IMR-90 (cell line): ENCODE measurements at regions not wholly inside any gene's neighbourhood (a gene's known extent, or its start where the extent isn't known, plus 50 kb on each side); places are given as distances from the start of the nearest gene placed in this dataset.
"Not testable (repeated sequence)": the region's sequence is repeated elsewhere in the genome, so short reads cannot be mapped to it uniquely, and the experiment has no call there.

Experiments
- ATAC-seq: fragments of 200-7000 bp; cut with Tn5 transposase; 2 replicates; pipeline ENCODE4 v1.9.1; 2020; ENCODE audit warnings: low read depth, mild to moderate bottlenecking, moderate library complexity
- BruUV-seq: library from RNA; stranded (reverse); fragments of 400-500 nt; replicated peaks from 2 replicates; lab custom pipeline; 2021; lab: Mats Ljungman, UMichigan
- CTCF ChIA-PET: fragments of 300-600 bp; formaldehyde crosslinking; extraction: SDS; loops from one replicate; lab custom pipeline; 2021; ENCODE audit warnings: antibody characterized with exemption; lab: Yijun Ruan, JAX
- POLR2A ChIA-PET: fragments of 300-600 bp; sonication (Branson Sonifier 250); formaldehyde crosslinking; loops from one replicate; lab custom pipeline; 2022; ENCODE audit warnings: antibody characterized with exemption; ENCODE audit not compliant: unreplicated experiment; lab: Charles Lee
- DNase-seq: peaks from one replicate; pipeline ENCODE4 v3.0.0; 2013
- H2AFZ ChIP-seq: replicated peaks from 2 replicates; pipeline ENCODE3; 2013; ENCODE audit warnings: low read length, mild to moderate bottlenecking; ENCODE audit not compliant: poor library complexity
- H2AK5ac ChIP-seq: 2 replicates; pipeline ENCODE4 v1.6.1; 2013; ENCODE audit warnings: low read depth, low read length, inconsistent platforms
- H2AK9ac ChIP-seq: replicated peaks from 2 replicates; pipeline ENCODE3; 2013; ENCODE audit warnings: mild to moderate bottlenecking, low read depth, low read length, moderate library complexity; ENCODE audit not compliant: poor library complexity
- H2BK120ac ChIP-seq: 2 replicates; pipeline ENCODE4 v1.6.1; 2013; ENCODE audit warnings: low read depth, low read length, inconsistent platforms
- H2BK15ac ChIP-seq: 3 replicates; pipeline ENCODE4 v1.6.1; 2013; ENCODE audit warnings: low read depth, low read length, inconsistent platforms
- H2BK20ac ChIP-seq: 2 replicates; pipeline ENCODE4 v1.6.1; 2013; ENCODE audit warnings: low read depth, mild to moderate bottlenecking, inconsistent platforms, low read length, moderate library complexity
- H2BK5ac ChIP-seq: 2 replicates; pipeline ENCODE4 v1.6.1; 2013; ENCODE audit warnings: mild to moderate bottlenecking, low read depth, low read length, inconsistent platforms; ENCODE audit not compliant: poor library complexity, severe bottlenecking
- H3K14ac ChIP-seq: replicated peaks from 2 replicates; pipeline ENCODE4 v1.6.1; 2013; ENCODE audit warnings: low read depth, low read length, inconsistent platforms
- H3K18ac ChIP-seq: 2 replicates; pipeline ENCODE4 v1.6.1; 2013; ENCODE audit warnings: low read depth, low read length, control low read depth
- H3K23ac ChIP-seq: 2 replicates; pipeline ENCODE4 v1.6.1; 2013; ENCODE audit warnings: low read depth, low read length, inconsistent platforms
- H3K27ac ChIP-seq: 2 replicates; pipeline ENCODE4 v1.5.1; 2013; ENCODE audit warnings: mild to moderate bottlenecking, control low read depth, low read length; ENCODE audit not compliant: insufficient read depth
- H3K27me3 ChIP-seq: 2 replicates; pipeline ENCODE4 v1.6.1; 2013; ENCODE audit warnings: low read length; ENCODE audit not compliant: control insufficient read depth, insufficient read depth
- H3K36me3 ChIP-seq: 2 replicates; pipeline ENCODE4 v1.6.1; 2013; ENCODE audit warnings: low read length, mixed read lengths; ENCODE audit not compliant: control insufficient read depth, insufficient read depth
- H3K4ac ChIP-seq: 2 replicates; pipeline ENCODE4 v1.6.1; 2013; ENCODE audit warnings: low read depth, low read length, inconsistent platforms
- H3K4me1 ChIP-seq: 2 replicates; pipeline ENCODE4 v1.6.1; 2013; ENCODE audit warnings: low read length, mixed read lengths; ENCODE audit not compliant: control insufficient read depth, insufficient read depth
- H3K4me2 ChIP-seq: 2 replicates; pipeline ENCODE4 v1.6.1; 2013; ENCODE audit warnings: low read depth, mild to moderate bottlenecking, control low read depth, low read length, moderate library complexity
- H3K4me3 ChIP-seq: 2 replicates; pipeline ENCODE4 v1.5.1; 2013; ENCODE audit warnings: low read depth, mild to moderate bottlenecking, control low read depth, low read length, moderate library complexity; ENCODE audit not compliant: insufficient read depth
- H3K56ac ChIP-seq: 2 replicates; pipeline ENCODE4 v1.6.1; 2013; ENCODE audit warnings: low read length, inconsistent platforms; ENCODE audit not compliant: insufficient read depth; ENCODE audit errors: extremely low read depth
- H3K79me1 ChIP-seq, 2 experiments: 2 replicates each; pipeline ENCODE4 v1.6.1; 2013; ENCODE audit warnings: low read length in 2 of 2, inconsistent platforms in 1 of 2, low read depth in 1 of 2
- H3K9ac ChIP-seq: 2 replicates; pipeline ENCODE4 v1.6.1; 2013; ENCODE audit warnings: low read depth, low read length, control low read depth
- H3K9me1 ChIP-seq: 2 replicates; pipeline ENCODE4 v1.6.1; 2013; ENCODE audit warnings: low read length, inconsistent platforms; ENCODE audit not compliant: insufficient read depth
- H3K9me3 ChIP-seq: 2 replicates; pipeline ENCODE4 v1.6.1; 2013; ENCODE audit warnings: low read length; ENCODE audit not compliant: control insufficient read depth, insufficient read depth
- H4K20me1 ChIP-seq: 2 replicates; pipeline ENCODE4 v1.6.1; 2013; ENCODE audit warnings: low read length, inconsistent platforms; ENCODE audit not compliant: insufficient read depth
- H4K5ac ChIP-seq: 2 replicates; pipeline ENCODE4 v1.6.1; 2013; ENCODE audit warnings: mild to moderate bottlenecking, low read depth, low read length, control low read depth
- H4K8ac ChIP-seq, 2 experiments: 2 replicates each; pipeline ENCODE4 v1.6.1; 2013; ENCODE audit warnings: low read depth in 2 of 2, low read length in 2 of 2, control low read depth in 1 of 2, inconsistent platforms in 1 of 2
- H4K91ac ChIP-seq: 2 replicates; pipeline ENCODE4 v1.6.1; 2013; ENCODE audit warnings: low read depth, low read length, inconsistent platforms; ENCODE audit not compliant: insufficient read depth
- CHD1 ChIP-seq: IDR thresholded peaks from 2 replicates; pipeline ENCODE4 v1.6.1; 2012; ENCODE audit warnings: low read depth, low read length, improper control_type of control experiment
- FOS ChIP-seq: fragments of 150-350 bp; IDR thresholded peaks from 2 replicates; pipeline ENCODE4 v1.6.1; 2016; ENCODE audit warnings: low read depth, low read length
- MAFK ChIP-seq: IDR thresholded peaks from 2 replicates; pipeline ENCODE4 v1.6.1; 2012; ENCODE audit warnings: low read depth, low read length, improper control_type of control experiment
- WGBS, 2 experiments: methylation state at CpG; one replicate each; pipeline versions ENCODE4 v1.1.5 to v1.1.7; 2013; ENCODE audit warnings: missing lambda C conversion rate in 2 of 2; ENCODE audit not compliant: insufficient read length in 1 of 2; ENCODE audit errors: extremely low coverage in 2 of 2; 5-methylcytosine and 5-hydroxymethylcytosine counted together
- dilution Hi-C: fragments of 300-500 bp; cut with HindIII; formaldehyde crosslinking; loops from one replicate; pipeline ENCODE4 v1.14.3; 2018; ENCODE audit warnings: low sequenced_read_pairs; ENCODE audit not compliant: unreplicated experiment
- in situ Hi-C: fragments of 300-500 bp; cut with MboI; formaldehyde crosslinking; loops from 3 replicates; pipeline ENCODE4 v1.14.3; 2019; ENCODE audit warnings: low sequenced_read_pairs, inconsistent platforms, mixed read lengths
- intact Hi-C: fragments of 100-400 bp; cut with micrococcal nuclease; formaldehyde crosslinking; loops from 2 replicates; pipeline ENCODE4 v1.10.0; 2022

DNA sequence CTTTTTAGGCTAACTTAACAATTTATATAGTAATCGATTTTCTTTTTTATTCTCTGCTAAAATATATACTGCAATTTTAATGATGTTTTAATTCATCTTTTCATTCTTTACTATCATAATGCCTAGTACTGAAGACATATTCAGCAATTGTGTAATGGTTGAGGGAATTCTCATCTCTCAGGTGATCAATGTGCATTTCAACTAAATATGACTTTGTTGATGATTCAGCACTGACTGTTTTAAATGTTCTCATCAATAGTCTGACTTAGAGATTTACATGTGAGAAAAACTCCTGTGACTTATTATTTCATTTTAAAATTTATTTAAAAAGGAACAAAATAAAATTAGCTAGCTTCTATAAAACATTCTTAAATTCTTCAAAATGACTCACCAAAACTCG, 1450.3 kb downstream of the STIM2 start:
- no CpG with 5 or more reads among the region's 2 CpGs for WGBS, 2 experiments
- H2AK5ac ChIP-seq = no peak overlapping the region
- H2BK15ac ChIP-seq = no peak overlapping the region
- no peak overlapping the region for H3K4ac ChIP-seq
- dilution Hi-C loops = no loop called here
- no peak overlapping the region for H4K8ac ChIP-seq
- H3K4me2 ChIP-seq = no peak overlapping the region
- POLR2A ChIA-PET = no interaction called here
- no peak overlapping the region for H2BK5ac ChIP-seq
- H3K14ac ChIP-seq = no peak overlapping the region
- no peaks in the 10 kb centered on the region for H3K27me3 ChIP-seq
- intact Hi-C loops = no loop called here
- H4K5ac ChIP-seq = no peak overlapping the region
- H3K18ac ChIP-seq = no peak overlapping the region
- no peak overlapping the region for H3K4me3 ChIP-seq
- H2AK9ac ChIP-seq = no peak overlapping the region
- H3K79me1 ChIP-seq = no peaks in the 10 kb centered on the region
- no peak overlapping the region for H2BK20ac ChIP-seq
- no peak overlapping the region for H2BK120ac ChIP-seq
- in situ Hi-C loops = no loop called here
- CTCF ChIA-PET = interaction anchor here (0.6 kb wide), 2 partner anchors 249 to 1963 kb away, joined by 3 to 6 read pairs; no protein-coding TSS in a partner anchor
- no peak overlapping the region for H4K91ac ChIP-seq
- no peaks in the 10 kb centered on the region for H3K4me1 ChIP-seq
- H3K36me3 ChIP-seq = no peaks in the 10 kb centered on the region
- no peak overlapping the region for H3K23ac ChIP-seq
- 0 out of 2 replicates have a peak, but pooled peaks cover 1% of the 10 kb centered on the region for H3K9me3 ChIP-seq
- H3K27ac ChIP-seq = no peak overlapping the region
- H3K56ac ChIP-seq = no peak overlapping the region
- no TSS peak for BruUV-seq
- H4K20me1 ChIP-seq = no peaks in the 10 kb centered on the region
- TF ChIP-seq MAFK (no peak), CHD1 (no peak), FOS (no peak)
- H3K9me1 ChIP-seq = no peaks in the 10 kb centered on the region
- no peak overlapping the region for H2AFZ ChIP-seq
- no peak overlapping the region for H3K9ac ChIP-seq
- ATAC-seq (no peak), DNase-seq (no peak)

DNA sequence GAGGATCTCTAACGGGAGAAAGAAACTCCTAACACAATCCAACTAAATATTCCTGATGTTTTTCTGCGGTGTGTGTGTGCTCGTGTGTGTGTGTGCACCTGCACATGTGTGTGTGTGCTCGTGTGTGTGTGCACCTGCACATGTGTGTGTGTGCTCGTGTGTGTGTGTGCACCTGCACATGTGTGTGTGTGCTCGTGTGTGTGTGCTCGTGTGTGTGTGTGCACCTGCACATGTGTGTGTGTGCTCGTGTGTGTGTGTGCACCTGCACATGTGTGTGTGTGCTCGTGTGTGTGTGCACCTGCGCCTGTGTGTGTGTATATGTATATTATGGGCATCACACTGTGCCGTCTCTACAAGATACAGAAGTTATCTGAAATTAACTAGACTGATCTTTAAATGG, 1451.9 kb downstream of the STIM2 start:
- WGBS, 2 experiments = 94% methylated on average over 3 of the region's 11 CpGs; no CpG with 5 or more reads in 1 of the 2 experiments
- H4K91ac ChIP-seq, H3K14ac ChIP-seq, intact Hi-C loops, H3K4me1 ChIP-seq, H2AFZ ChIP-seq, H3K9me3 ChIP-seq, H2BK20ac ChIP-seq, H3K27me3 ChIP-seq, H4K20me1 ChIP-seq, dilution Hi-C loops, H2AK9ac ChIP-seq, H3K36me3 ChIP-seq, H3K9me1 ChIP-seq, H3K4me2 ChIP-seq, H3K18ac ChIP-seq, ATAC-seq, H4K8ac ChIP-seq, H2BK120ac ChIP-seq, in situ Hi-C loops, H3K9ac ChIP-seq, BruUV-seq, CTCF ChIA-PET, H3K27ac ChIP-seq, H3K23ac ChIP-seq, DNase-seq, H4K5ac ChIP-seq, POLR2A ChIA-PET, H3K4ac ChIP-seq, H3K56ac ChIP-seq, H2AK5ac ChIP-seq, H3K79me1 ChIP-seq, H3K4me3 ChIP-seq, H2BK5ac ChIP-seq, H2BK15ac ChIP-seq: not testable (repeated sequence)
